C4-2B (cell line): ENCODE measurements at regions not wholly inside any gene's neighbourhood (a gene's known extent, or its start where the extent isn't known, plus 50 kb on each side); places are given as distances from the start of the nearest gene placed in this dataset.

Experiments used
- CTCF ChIP-seq: fragments of 450-650 bp; conservative IDR thresholded peaks from 2 replicates; pipeline ENCODE4 v1.5.1; 2017; ENCODE audit warnings: mild to moderate bottlenecking
- ZFX ChIP-seq: fragments of 450-650 bp; IDR thresholded peaks from 2 replicates; pipeline ENCODE4 v1.6.1; 2017

GRCh38 chr17:5788266-5788900, 204.1 kb upstream of the NLRP1 start:
- TF ChIP-seq CTCF: no peak
- TF ChIP-seq ZFX: no peak
